22Rv1 (cell line): ENCODE measurements at regions not wholly inside any gene's neighbourhood (a gene's known extent, or its start where the extent isn't known, plus 50 kb on each side); places are given as distances from the start of the nearest gene placed in this dataset.
"Not testable (repeated sequence)": the region's sequence is repeated elsewhere in the genome, so short reads cannot be mapped to it uniquely, and the experiment has no call there.

Experiments
- H3K27ac ChIP-seq: fragments of 450-650 bp; 2 replicates; pipeline ENCODE4 v1.5.1; 2017
- ZFX ChIP-seq: fragments of 450-650 bp; IDR thresholded peaks from 2 replicates; pipeline ENCODE4 v1.6.1; 2017; ENCODE audit warnings: antibody characterized with exemption, borderline replicate concordance
- TF ChIP-seq, protein P1 (sequence below): fragments of 450-650 bp; IDR thresholded peaks from 2 replicates; pipeline ENCODE4 v1.5.1; 2017; ENCODE audit warnings: mild to moderate bottlenecking

DNA sequence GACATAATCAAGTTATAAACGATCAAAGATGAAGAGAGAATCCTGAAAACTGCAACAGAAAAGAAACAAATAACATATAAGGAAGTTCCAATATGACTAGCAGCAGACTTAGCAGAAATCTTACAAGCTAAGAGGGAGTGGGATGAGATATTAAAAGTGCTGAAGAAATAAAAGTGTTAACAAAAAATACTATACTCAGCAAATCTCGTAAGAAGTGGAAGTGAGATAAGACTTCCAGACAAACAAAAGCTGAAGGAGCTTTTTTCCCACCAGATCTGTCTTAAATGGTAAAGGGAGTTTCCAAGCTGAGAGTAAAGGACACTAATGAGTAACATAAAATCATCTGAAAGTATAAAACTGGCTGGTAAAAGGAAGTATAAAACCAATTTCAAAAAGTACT lies 2036.0 kb upstream of the C9orf72 start:
- H3K27ac ChIP-seq, result no peak overlapping the region
- no peak for TF ChIP-seq ZFX
- TF ChIP-seq, protein P1, sequence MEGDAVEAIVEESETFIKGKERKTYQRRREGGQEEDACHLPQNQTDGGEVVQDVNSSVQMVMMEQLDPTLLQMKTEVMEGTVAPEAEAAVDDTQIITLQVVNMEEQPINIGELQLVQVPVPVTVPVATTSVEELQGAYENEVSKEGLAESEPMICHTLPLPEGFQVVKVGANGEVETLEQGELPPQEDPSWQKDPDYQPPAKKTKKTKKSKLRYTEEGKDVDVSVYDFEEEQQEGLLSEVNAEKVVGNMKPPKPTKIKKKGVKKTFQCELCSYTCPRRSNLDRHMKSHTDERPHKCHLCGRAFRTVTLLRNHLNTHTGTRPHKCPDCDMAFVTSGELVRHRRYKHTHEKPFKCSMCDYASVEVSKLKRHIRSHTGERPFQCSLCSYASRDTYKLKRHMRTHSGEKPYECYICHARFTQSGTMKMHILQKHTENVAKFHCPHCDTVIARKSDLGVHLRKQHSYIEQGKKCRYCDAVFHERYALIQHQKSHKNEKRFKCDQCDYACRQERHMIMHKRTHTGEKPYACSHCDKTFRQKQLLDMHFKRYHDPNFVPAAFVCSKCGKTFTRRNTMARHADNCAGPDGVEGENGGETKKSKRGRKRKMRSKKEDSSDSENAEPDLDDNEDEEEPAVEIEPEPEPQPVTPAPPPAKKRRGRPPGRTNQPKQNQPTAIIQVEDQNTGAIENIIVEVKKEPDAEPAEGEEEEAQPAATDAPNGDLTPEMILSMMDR, result no peak

DNA sequence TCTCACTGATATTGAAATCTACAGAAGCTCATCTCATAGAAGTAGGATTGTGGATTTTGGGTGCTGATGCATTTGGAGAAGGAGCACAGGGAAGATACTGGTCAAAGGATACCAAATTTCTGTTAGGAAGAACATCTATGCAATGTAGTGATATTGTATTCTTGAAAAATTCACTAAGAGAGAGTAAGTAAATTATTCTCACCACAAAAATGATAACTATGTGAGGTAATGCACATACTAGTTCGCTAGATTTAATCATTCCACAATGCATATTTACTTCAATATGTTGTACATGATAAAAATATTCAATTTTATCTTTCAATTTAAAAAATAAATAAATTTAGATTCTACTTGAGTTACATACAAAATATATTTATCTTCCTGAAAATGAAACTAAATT lies 2040.5 kb upstream of the C9orf72 start:
- TF ChIP-seq, protein P1, result no peak
- no peak for TF ChIP-seq ZFX
- no peak overlapping the region for H3K27ac ChIP-seq

- TF ChIP-seq, protein P1, result no peak
- TF ChIP-seq ZFX, result no peak
- H3K27ac ChIP-seq, result no peak overlapping the region
Observed at GRCh38 chr9:29616844-29617243, 2043.6 kb upstream of the C9orf72 start.

DNA sequence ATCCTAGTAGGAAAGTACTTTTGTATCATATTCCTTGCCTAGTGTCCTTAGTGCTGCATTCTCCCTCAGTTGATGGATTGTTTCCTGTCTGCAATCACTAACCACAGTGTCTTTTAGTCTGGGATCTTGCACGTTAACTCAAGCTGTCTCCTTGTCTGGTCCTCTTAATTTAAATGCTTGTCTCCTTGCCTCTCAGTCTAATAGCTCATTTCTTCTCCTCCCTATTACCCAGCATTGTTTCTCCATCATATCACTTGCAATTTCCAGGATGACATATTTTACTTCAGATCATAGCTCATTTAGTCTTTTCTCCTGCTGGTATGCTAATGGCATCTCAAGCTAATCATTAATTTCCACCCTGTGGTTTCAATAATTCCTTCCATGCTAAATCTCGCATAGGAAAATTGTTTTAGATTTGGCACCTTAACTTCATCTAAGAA lies 2052.0 kb upstream of the C9orf72 start:
- TF ChIP-seq ZFX, result no peak
- TF ChIP-seq, protein P1, result no peak
- H3K27ac ChIP-seq, result no peak overlapping the region

DNA sequence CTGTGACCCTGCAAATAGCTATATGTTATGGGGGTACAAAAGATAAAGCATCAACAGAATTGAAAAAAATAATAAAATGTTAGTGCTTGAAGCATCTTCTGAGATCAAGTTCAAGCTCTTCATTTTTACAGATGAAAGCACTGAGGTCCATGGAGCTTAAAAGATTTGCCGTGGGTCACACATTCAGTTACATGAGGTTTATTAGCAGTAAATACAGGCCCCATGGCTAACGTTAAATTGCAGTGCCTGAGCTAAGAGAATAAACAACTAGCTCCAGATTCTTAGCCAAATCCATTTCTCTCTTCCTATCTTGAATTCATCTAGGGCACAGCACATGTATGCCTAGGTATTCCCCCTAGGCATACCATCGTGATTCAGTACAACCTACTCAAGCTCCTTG lies 2052.7 kb upstream of the C9orf72 start:
- TF ChIP-seq ZFX, result no peak
- TF ChIP-seq, protein P1, result no peak

GRCh38 chr9:29628856-29629255 lies 2055.6 kb upstream of the C9orf72 start:
- not testable (repeated sequence) for H3K27ac ChIP-seq

More for the DNA sequence above, 2052.7 kb upstream of the C9orf72 start:
- H3K27ac ChIP-seq, result no peak overlapping the region

DNA sequence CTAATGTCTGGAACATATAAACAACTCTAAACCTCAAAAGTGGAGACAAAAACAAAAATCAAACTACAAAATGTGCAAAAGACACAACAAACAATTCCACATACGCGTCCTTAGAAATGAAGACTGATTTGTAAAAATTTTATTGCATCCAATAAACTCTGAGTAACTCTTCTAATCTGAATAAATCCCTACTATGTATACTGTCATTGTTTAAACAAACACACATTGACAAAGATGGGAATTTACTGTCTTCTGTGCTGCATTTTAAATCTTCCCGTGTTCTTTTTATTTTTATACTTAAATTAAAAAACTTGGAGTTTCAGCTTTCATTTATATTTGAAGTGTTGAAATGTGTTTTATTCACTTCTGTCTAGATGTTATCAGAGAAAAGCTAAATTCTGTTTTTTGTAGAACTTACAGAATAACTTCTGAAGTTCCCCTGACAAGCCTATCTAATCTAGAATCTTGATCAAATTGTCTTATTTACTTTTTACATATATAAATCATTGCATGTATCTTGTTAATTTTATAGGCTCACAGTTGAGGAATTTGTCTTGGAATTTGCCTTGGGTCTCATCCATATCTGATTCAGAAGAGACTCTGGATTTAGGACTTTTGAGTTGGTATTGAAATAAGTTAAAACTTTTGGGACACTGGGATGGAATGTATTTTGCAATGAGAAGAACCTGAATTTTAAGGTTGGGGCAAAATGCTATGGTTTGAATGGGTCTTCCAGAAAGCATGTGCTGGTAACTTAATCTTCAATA lies 2064.4 kb upstream of the C9orf72 start:
- no peak overlapping the region for H3K27ac ChIP-seq
- no peak for TF ChIP-seq ZFX
- TF ChIP-seq, protein P1, result no peak

DNA sequence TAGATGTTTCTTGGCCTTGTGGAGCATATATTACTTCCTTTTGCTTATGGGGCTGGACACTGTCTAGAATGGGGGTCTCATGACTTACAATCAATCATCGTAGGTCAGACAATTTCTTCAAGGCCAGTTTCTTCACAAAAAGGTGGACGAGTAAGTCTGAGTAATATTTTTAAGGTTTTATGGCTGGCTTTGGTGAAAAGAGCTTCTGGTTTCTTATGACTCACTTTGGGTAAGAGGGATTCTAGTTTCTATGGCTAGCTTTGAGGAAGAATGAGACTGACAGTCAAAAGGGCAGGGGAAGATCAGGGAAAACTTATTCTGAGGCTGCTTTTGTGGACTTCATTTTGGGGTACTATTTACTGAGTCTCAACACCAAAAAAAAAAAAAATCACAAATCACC lies 2067.2 kb upstream of the C9orf72 start:
- no peak for TF ChIP-seq ZFX
- TF ChIP-seq, protein P1, result no peak
- H3K27ac ChIP-seq, result no peak overlapping the region
